ENCODE measurements at regions not wholly inside any gene's neighbourhood (a gene's known extent, or its start where the extent isn't known, plus 50 kb on each side); places are given as distances from the start of the nearest gene placed in this dataset.

GRCh38 chr9:124197177-124198095 lies 60.3 kb upstream of the NEK6 start:
- peak; percentile 89 for ATAC-seq

GRCh38 chr9:124198331-124198730 lies 59.4 kb upstream of the NEK6 start:
- Histone ChIP-seq H3K4me3 (no peak overlapping the region), H3K36me3 (no peaks in the 10 kb centered on the region), H3K9me3 (peaks cover 0 to 12% of the 10 kb centered on the region in 2 donors), H3K4me1 (peaks cover 0 to 31% of the 10 kb centered on the region in 2 donors), H3K27ac (no peak overlapping the region), H3K27me3 (no peaks in the 10 kb centered on the region)
- no peak for TF ChIP-seq CTCF (IDR thresholded peaks at IDR 0.05)
- ATAC-seq (no peak), DNase-seq (no peak)
- intact Hi-C loops (cut with DNase I) = no loop called here

More at GRCh38 chr9:124197177-124198095, 60.3 kb upstream of the NEK6 start:
- Histone ChIP-seq H3K27me3 (no peaks in the 10 kb centered on the region), H3K36me3 (no peaks in the 10 kb centered on the region), H3K4me1 (peaks cover 0 to 22% of the 10 kb centered on the region in 2 donors), H3K9me3 (peaks cover 0 to 12% of the 10 kb centered on the region in 2 donors), H3K4me3 (peak overlapping the region in 1 of 2 donors; percentile 14), H3K27ac (peak overlapping the region in 1 of 2 donors; percentile 89)
- peak in 1 of 2 donors; percentile 17 for TF ChIP-seq CTCF (IDR thresholded peaks at IDR 0.05)
- intact Hi-C loops (cut with DNase I) = no loop called here
- DNase-seq = peak in 1 of 4 donors; percentile 71

GRCh38 chr9:124198948-124199347 lies 58.8 kb upstream of the NEK6 start:
- no peak overlapping the region for H3K4me3 ChIP-seq
- no peak for ATAC-seq
- TF ChIP-seq CTCF (IDR thresholded peaks at IDR 0.05) = no peak
- H3K27me3 ChIP-seq = no peaks in the 10 kb centered on the region
- H3K4me1 ChIP-seq = peaks cover 0 to 36% of the 10 kb centered on the region in 2 donors
- DNase-seq = no peak
- intact Hi-C loops (cut with DNase I) = no loop called here
- peaks cover 0 to 12% of the 10 kb centered on the region in 2 donors for H3K9me3 ChIP-seq
- H3K36me3 ChIP-seq = no peaks in the 10 kb centered on the region
- no peak overlapping the region for H3K27ac ChIP-seq

GRCh38 chr9:124199474-124199873 lies 58.3 kb upstream of the NEK6 start:
- Histone ChIP-seq H3K27ac (no peak overlapping the region), H3K36me3 (no peaks in the 10 kb centered on the region), H3K9me3 (peaks cover 0 to 9% of the 10 kb centered on the region in 2 donors), H3K27me3 (no peaks in the 10 kb centered on the region), H3K4me1 (peaks cover 0 to 40% of the 10 kb centered on the region in 2 donors), H3K4me3 (no peak overlapping the region)
- intact Hi-C loops (cut with DNase I) = no loop called here
- TF ChIP-seq CTCF (IDR thresholded peaks at IDR 0.05) = no peak
- ATAC-seq = no peak
- DNase-seq = no peak

GRCh38 chr9:124202447-124202971 lies 55.2 kb upstream of the NEK6 start:
- intact Hi-C loops (cut with DNase I) = no loop called here
- Histone ChIP-seq H3K27ac (peak overlapping the region in 1 of 2 donors; percentile 79), H3K4me3 (peak overlapping the region in 1 of 2 donors; percentile 4), H3K9me3 (no peaks in the 10 kb centered on the region), H3K4me1 (peaks cover 0 to 48% of the 10 kb centered on the region in 2 donors), H3K27me3 (no peaks in the 10 kb centered on the region), H3K36me3 (no peaks in the 10 kb centered on the region)
- ATAC-seq (peak; percentile 89), DNase-seq (peak in 2 of 4 donors; percentile 84 to 87)
- TF ChIP-seq CTCF (IDR thresholded peaks at IDR 0.05) = no peak
